NB4 (cell line): ENCODE measurements at regions not wholly inside any gene's neighbourhood (a gene's known extent, or its start where the extent isn't known, plus 50 kb on each side); places are given as distances from the start of the nearest gene placed in this dataset.

Experiments used
- POLR2A ChIP-seq: IDR thresholded peaks from 2 replicates; pipeline ENCODE4 v1.6.1; 2011; ENCODE audit warnings: mild to moderate bottlenecking; ENCODE audit not compliant: insufficient read length; ENCODE audit errors: extremely low read depth
- TF ChIP-seq, protein P1 (sequence below): IDR thresholded peaks from one replicate; pipeline ENCODE4 v1.5.1; 2012; ENCODE audit warnings: low read depth, low read length
- TF ChIP-seq, protein P2 (sequence below): IDR thresholded peaks from 2 replicates; pipeline ENCODE4 v1.6.1; 2011; ENCODE audit warnings: low read depth, low read length

DNA sequence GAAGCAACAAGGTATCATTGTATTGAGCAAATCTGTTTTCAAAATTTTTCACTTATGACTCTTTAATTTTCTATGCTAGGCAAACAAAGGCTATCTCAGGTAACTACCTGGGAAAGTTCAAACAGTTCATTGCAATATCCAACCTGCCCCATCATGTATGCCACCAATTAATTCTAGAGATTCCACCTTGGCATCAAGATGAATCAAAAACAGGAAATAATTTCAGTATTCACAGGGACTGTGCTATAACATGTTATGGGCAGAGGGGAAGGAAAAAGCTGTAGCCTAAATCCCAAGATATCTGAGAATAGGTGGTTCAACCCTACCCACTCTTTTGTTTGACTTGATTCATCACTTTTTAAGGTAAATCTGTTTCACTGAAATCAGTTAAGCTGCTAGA is 67.5 kb upstream of the SH3GLB1 start:
- TF ChIP-seq, protein P1, sequence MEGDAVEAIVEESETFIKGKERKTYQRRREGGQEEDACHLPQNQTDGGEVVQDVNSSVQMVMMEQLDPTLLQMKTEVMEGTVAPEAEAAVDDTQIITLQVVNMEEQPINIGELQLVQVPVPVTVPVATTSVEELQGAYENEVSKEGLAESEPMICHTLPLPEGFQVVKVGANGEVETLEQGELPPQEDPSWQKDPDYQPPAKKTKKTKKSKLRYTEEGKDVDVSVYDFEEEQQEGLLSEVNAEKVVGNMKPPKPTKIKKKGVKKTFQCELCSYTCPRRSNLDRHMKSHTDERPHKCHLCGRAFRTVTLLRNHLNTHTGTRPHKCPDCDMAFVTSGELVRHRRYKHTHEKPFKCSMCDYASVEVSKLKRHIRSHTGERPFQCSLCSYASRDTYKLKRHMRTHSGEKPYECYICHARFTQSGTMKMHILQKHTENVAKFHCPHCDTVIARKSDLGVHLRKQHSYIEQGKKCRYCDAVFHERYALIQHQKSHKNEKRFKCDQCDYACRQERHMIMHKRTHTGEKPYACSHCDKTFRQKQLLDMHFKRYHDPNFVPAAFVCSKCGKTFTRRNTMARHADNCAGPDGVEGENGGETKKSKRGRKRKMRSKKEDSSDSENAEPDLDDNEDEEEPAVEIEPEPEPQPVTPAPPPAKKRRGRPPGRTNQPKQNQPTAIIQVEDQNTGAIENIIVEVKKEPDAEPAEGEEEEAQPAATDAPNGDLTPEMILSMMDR, result no peak
- TF ChIP-seq, protein P2, sequence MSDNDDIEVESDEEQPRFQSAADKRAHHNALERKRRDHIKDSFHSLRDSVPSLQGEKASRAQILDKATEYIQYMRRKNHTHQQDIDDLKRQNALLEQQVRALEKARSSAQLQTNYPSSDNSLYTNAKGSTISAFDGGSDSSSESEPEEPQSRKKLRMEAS, result no peak
- TF ChIP-seq POLR2A, result no peak
